ENCODE measurements at regions not wholly inside any gene's neighbourhood (a gene's known extent, or its start where the extent isn't known, plus 50 kb on each side); places are given as distances from the start of the nearest gene placed in this dataset.

DNA sequence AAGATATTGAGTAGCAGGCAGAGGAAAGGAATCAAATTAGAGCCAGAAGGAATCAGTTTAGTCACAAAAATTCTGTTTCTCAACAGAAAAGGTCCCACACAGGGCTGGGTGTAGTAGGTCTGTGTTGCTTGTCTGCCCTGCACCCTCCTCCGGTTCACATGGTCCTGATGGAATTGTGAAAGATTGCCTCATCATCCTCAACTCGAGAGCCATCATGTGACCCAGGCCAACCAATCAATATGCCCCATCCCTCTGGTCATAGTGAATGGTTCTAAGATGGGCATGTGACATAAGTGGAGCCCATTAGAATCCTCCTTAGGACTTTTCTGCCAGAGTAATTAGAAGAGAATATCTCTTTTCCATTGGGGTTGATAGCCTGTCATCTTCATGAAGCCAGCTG lies 56.7 kb upstream of the RAD23B start:
- H3K36me3 ChIP-seq (ENCODE audit: insufficient read depth, low read length), result no peaks in the 10 kb centered on the region
- no peak overlapping the region for H3K4me3 Mint-ChIP-seq
- no peak overlapping the region for H3K27ac Mint-ChIP-seq
- no peak overlapping the region for H3K4me3 ChIP-seq (ENCODE audit: low read length)
- ChIA-PET POLR2A (no interaction called here), CTCF (no interaction called here)
- no peaks in the 10 kb centered on the region for H3K36me3 Mint-ChIP-seq
- no peaks in the 10 kb centered on the region for H3K27me3 ChIP-seq (ENCODE audit: insufficient read depth, low read length, poor library complexity, severe bottlenecking)
- DNase-seq, result no peak
- no peaks in the 10 kb centered on the region for H3K9me3 ChIP-seq (ENCODE audit: low read length)
- no peaks in the 10 kb centered on the region for H3K4me1 Mint-ChIP-seq
- peaks cover 7 to 41% of the 10 kb centered on the region in 2 donors for H3K27me3 Mint-ChIP-seq
- peaks cover 0 to 4% (median 0%) of the 10 kb centered on the region in 5 donors for H3K9me3 Mint-ChIP-seq
- H3K27ac ChIP-seq (ENCODE audit: low read depth, low read length), result no peak overlapping the region
- H3K4me1 ChIP-seq (ENCODE audit: insufficient read depth, low read length), result no peaks in the 10 kb centered on the region

DNA sequence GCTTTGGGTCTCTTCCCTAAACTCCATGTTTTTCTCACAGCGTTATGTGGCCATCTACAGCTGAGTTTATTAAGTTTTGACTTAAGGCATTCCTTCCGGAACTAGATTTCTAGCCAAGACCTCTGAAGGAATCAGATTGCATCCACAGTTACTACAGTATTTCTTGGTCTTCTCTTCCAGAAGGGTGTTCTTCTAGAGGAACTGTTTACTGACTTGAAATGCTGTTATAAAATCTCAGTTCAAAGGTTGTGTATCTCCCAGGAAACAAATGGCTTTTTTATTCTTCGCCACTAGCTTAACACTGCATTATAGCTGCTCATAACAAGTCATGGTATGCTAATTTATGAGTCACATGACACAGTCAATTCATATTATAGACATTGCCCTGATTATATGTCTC lies 55.3 kb upstream of the RAD23B start:
- Histone ChIP-seq H3K9me3 (ENCODE audit: low read length) (no peaks in the 10 kb centered on the region), H3K27ac (ENCODE audit: low read depth, low read length) (no peak overlapping the region), H3K27me3 (ENCODE audit: insufficient read depth, low read length, poor library complexity, severe bottlenecking) (no peaks in the 10 kb centered on the region), H3K4me1 (ENCODE audit: insufficient read depth, low read length) (no peaks in the 10 kb centered on the region), H3K4me3 (ENCODE audit: low read length) (no peak overlapping the region), H3K36me3 (ENCODE audit: insufficient read depth, low read length) (no peaks in the 10 kb centered on the region)
- peaks cover 0 to 4% (median 0%) of the 10 kb centered on the region in 5 donors for H3K9me3 Mint-ChIP-seq
- peaks cover 12 to 47% of the 10 kb centered on the region in 2 donors for H3K27me3 Mint-ChIP-seq
- no peaks in the 10 kb centered on the region for H3K36me3 Mint-ChIP-seq
- DNase-seq, result no peak
- ChIA-PET CTCF (interaction anchor here (1.3 to 1.7 kb wide), 2 partner anchors 10 to 12 kb away, joined by 3 to 5 read pairs; no protein-coding TSS in a partner anchor), POLR2A (no interaction called here)
- no peaks in the 10 kb centered on the region for H3K4me1 Mint-ChIP-seq
- no peak overlapping the region for H3K4me3 Mint-ChIP-seq
- H3K27ac Mint-ChIP-seq, result no peak overlapping the region

DNA sequence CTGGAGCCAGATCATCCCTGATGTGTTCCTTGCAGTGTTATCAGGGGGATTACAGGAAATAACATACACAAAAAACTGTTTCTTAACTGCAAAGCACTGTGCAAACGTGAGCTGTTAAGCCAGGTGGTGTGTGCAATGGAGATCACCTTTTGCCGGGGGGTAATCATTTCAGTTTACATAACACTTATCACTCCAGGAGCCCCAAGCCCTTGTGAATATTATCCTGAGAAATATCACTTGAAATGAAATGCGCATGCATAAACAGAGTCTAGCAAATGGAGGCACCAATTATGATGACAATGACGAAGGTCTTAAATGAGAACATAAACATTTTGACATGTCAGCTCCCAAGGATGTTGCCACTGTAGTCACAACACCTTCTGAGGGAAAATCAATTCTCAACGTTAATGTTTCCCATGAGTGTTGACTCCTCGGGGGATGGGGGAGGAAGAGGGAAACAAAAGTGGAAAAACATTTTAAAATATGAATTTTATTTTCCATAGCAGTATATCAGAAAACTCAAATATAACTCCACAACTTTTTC lies 54.5 kb upstream of the RAD23B start:
- H3K4me1 ChIP-seq (ENCODE audit: insufficient read depth, low read length), result no peaks in the 10 kb centered on the region
- DNase-seq, result no peak
- Mint-ChIP-seq H3K4me3 (no peak overlapping the region), H3K27ac (no peak overlapping the region), H3K9me3 (peaks cover 0 to 4% (median 0%) of the 10 kb centered on the region in 5 donors), H3K36me3 (no peaks in the 10 kb centered on the region), H3K27me3 (peaks cover 14 to 49% of the 10 kb centered on the region in 2 donors), H3K4me1 (no peaks in the 10 kb centered on the region)
- no peak overlapping the region for H3K27ac ChIP-seq (ENCODE audit: low read depth, low read length)
- CTCF ChIA-PET, result interaction anchor here (1.3 to 1.7 kb wide), 2 partner anchors 11 kb away, joined by 3 to 5 read pairs; no protein-coding TSS in a partner anchor
- no peak overlapping the region for H3K4me3 ChIP-seq (ENCODE audit: low read length)
- no peaks in the 10 kb centered on the region for H3K36me3 ChIP-seq (ENCODE audit: insufficient read depth, low read length)
- no peaks in the 10 kb centered on the region for H3K9me3 ChIP-seq (ENCODE audit: low read length)
- POLR2A ChIA-PET, result no interaction called here
- no peaks in the 10 kb centered on the region for H3K27me3 ChIP-seq (ENCODE audit: insufficient read depth, low read length, poor library complexity, severe bottlenecking)

DNA sequence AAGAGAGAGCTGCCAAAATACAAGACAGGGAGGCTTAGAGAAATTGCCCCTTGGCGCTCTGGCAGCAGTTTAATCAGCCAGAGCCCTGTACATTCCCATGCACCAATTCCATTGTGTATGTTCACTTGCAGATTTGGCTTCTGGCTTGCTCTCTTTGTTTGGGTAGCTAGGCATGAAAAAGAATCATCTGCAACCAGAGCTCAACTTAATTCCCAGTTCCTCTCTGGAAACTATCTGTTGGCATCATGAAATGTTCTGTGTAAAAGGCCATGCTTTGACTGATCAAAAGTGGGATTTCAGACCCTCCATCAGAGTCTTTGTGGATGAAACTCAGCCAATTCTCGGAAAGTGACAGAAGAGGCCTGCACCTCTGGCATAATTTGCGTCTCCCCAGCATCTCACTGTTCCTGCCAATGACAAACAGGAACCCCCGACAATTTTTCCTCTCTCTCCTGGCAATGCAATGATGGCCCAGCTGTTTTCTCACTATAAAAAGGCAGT lies 53.8 kb upstream of the RAD23B start:
- Mint-ChIP-seq H3K27ac (peak overlapping the region in 1 of 8 donors; percentile 75), H3K9me3 (peaks cover 0 to 4% (median 0%) of the 10 kb centered on the region in 5 donors), H3K27me3 (peaks cover 14 to 49% of the 10 kb centered on the region in 2 donors), H3K4me1 (no peaks in the 10 kb centered on the region), H3K4me3 (no peak overlapping the region), H3K36me3 (no peaks in the 10 kb centered on the region)
- DNase-seq, result no peak
- Histone ChIP-seq H3K27ac (ENCODE audit: low read depth, low read length) (no peak overlapping the region), H3K4me1 (ENCODE audit: insufficient read depth, low read length) (no peaks in the 10 kb centered on the region), H3K9me3 (ENCODE audit: low read length) (no peaks in the 10 kb centered on the region), H3K36me3 (ENCODE audit: insufficient read depth, low read length) (no peaks in the 10 kb centered on the region), H3K4me3 (ENCODE audit: low read length) (no peak overlapping the region), H3K27me3 (ENCODE audit: insufficient read depth, low read length, poor library complexity, severe bottlenecking) (no peaks in the 10 kb centered on the region)
- ChIA-PET CTCF (interaction anchor here (1.3 kb wide), 1 partner anchor 10 kb away, joined by 3 read pairs; no protein-coding TSS in a partner anchor), POLR2A (no interaction called here)

Measured in CD8-positive, alpha-beta memory T cell (primary cell).